HG03558 (cell line): ENCODE measurements at regions not wholly inside any gene's neighbourhood (a gene's known extent, or its start where the extent isn't known, plus 50 kb on each side); places are given as distances from the start of the nearest gene placed in this dataset.
"Not testable (repeated sequence)": the region's sequence is repeated elsewhere in the genome, so short reads cannot be mapped to it uniquely, and the experiment has no call there.

ENCODE experiments used
- ATAC-seq: cut with Tn5 transposase; IDR thresholded peaks from one replicate; pipeline ENCODE4 v1.9.1; 2021; ENCODE audit warnings: moderate number of reproducible peaks; ENCODE audit not compliant: unreplicated experiment; ENCODE audit errors: extremely low read depth

- ATAC-seq: no peak
Observed at GRCh38 chr11:130526846-130527245, 78.4 kb downstream of the ADAMTS15 start.

GRCh38 chr11:130527636-130528297 is 79.3 kb downstream of the ADAMTS15 start:
- ATAC-seq: no peak

- ATAC-seq: no peak
Observed at GRCh38 chr11:130528298-130529261, 80.1 kb downstream of the ADAMTS15 start.

GRCh38 chr11:130529366-130529765 is 80.9 kb downstream of the ADAMTS15 start:
- ATAC-seq: no peak

GRCh38 chr11:130531061-130531460 is 82.6 kb downstream of the ADAMTS15 start:
- no peak for ATAC-seq

GRCh38 chr11:130533113-130533798 is 84.8 kb downstream of the ADAMTS15 start:
- ATAC-seq: no peak

- no peak for ATAC-seq
Observed at GRCh38 chr11:130533871-130534270, 85.4 kb downstream of the ADAMTS15 start.

GRCh38 chr11:130534551-130534950 is 86.1 kb downstream of the ADAMTS15 start:
- no peak for ATAC-seq

GRCh38 chr11:130535520-130535919 is 87.1 kb downstream of the ADAMTS15 start:
- ATAC-seq: no peak

GRCh38 chr11:130536106-130537040 is 87.9 kb downstream of the ADAMTS15 start:
- no peak for ATAC-seq

- not testable (repeated sequence) for ATAC-seq
Observed at GRCh38 chr11:130539680-130540079, 91.2 kb downstream of the ADAMTS15 start.

- no peak for ATAC-seq
Observed at GRCh38 chr11:130544266-130544665, 95.8 kb downstream of the ADAMTS15 start.

- no peak for ATAC-seq
Observed at GRCh38 chr11:130545449-130546072, 97.1 kb downstream of the ADAMTS15 start.

GRCh38 chr11:130546438-130546837 is 98.0 kb downstream of the ADAMTS15 start:
- ATAC-seq: no peak

GRCh38 chr11:130546901-130547694 is 98.7 kb downstream of the ADAMTS15 start:
- ATAC-seq: no peak

- no peak for ATAC-seq
Observed at GRCh38 chr11:130547761-130548490, 99.5 kb downstream of the ADAMTS15 start.

- no peak for ATAC-seq
Observed at GRCh38 chr11:130548491-130548833, 100.0 kb downstream of the ADAMTS15 start.

- no peak for ATAC-seq
Observed at GRCh38 chr11:130549393-130549999, 101.1 kb downstream of the ADAMTS15 start.
